ENCODE measurements at regions not wholly inside any gene's neighbourhood (a gene's known extent, or its start where the extent isn't known, plus 50 kb on each side); places are given as distances from the start of the nearest gene placed in this dataset.

DNA sequence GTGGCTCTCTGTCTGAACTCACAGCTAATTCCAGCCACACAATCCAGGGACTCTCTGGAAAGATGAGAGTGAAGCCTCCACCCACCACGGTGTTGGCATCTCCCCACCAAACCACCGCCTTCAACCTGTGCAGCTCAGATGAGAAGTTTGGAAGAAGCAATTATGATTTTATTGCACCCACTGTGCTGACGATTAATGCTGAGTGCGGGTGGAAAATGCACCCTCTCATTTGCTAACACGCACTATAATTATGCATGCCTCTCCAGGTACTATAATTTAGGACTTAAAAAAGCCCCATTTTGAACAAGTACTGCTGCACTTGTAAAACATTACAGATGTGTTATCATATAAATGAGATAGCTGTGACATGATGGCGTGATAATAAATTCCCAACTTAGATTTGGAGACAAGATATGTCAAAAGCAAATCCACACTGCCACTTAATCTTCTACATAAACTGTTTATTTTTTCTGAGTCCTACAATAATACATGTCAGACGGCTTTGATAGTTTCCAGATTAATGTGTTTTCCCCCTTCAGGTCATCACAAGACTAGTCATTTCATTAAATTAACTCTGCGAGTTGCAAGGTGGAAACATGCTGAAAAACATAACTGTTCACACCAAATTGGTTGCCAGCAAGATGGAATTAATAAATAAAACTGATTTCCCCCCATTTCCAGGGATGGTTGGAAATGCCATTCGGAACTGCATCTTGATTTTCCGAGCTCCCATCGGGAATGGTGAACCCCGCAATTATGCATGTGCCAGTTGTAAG is 466.5 kb upstream of the MAF start:
- TF ChIP-seq POLR2A (IDR thresholded peaks at IDR 0.05) = no peak
- TF ChIP-seq, protein P1, sequence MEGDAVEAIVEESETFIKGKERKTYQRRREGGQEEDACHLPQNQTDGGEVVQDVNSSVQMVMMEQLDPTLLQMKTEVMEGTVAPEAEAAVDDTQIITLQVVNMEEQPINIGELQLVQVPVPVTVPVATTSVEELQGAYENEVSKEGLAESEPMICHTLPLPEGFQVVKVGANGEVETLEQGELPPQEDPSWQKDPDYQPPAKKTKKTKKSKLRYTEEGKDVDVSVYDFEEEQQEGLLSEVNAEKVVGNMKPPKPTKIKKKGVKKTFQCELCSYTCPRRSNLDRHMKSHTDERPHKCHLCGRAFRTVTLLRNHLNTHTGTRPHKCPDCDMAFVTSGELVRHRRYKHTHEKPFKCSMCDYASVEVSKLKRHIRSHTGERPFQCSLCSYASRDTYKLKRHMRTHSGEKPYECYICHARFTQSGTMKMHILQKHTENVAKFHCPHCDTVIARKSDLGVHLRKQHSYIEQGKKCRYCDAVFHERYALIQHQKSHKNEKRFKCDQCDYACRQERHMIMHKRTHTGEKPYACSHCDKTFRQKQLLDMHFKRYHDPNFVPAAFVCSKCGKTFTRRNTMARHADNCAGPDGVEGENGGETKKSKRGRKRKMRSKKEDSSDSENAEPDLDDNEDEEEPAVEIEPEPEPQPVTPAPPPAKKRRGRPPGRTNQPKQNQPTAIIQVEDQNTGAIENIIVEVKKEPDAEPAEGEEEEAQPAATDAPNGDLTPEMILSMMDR (IDR thresholded peaks at IDR 0.05) = no peak
- ATAC-seq = no peak
- Histone ChIP-seq H3K27ac (no peak overlapping the region), H3K4me3 (no peak overlapping the region), H3K36me3 (no peaks in the 10 kb centered on the region), H3K27me3 (no peaks in the 10 kb centered on the region), H3K4me1 (peaks cover 0 to 10% (median 0%) of the 10 kb centered on the region in 12 donors), H3K9me3 (peaks cover 0 to 9% (median 0%) of the 10 kb centered on the region in 12 donors)
- intact Hi-C loops (cut with DNase I) = no loop called here
- no peak for DNase-seq
- 88 to 93% (median 90%) methylated on average over 12 of the region's 12 CpGs for WGBS, 4 donors

GRCh38 chr16:80065541-80065940 is 465.0 kb upstream of the MAF start:
- H3K36me3 ChIP-seq = no peaks in the 10 kb centered on the region
- intact Hi-C loops (cut with DNase I) = no loop called here
- no peaks in the 10 kb centered on the region for H3K27me3 ChIP-seq
- ATAC-seq = no peak
- TF ChIP-seq, protein P1 (IDR thresholded peaks at IDR 0.05) = no peak
- peaks cover 0 to 9% (median 0%) of the 10 kb centered on the region in 12 donors for H3K9me3 ChIP-seq
- peaks cover 0 to 10% (median 0%) of the 10 kb centered on the region in 12 donors for H3K4me1 ChIP-seq
- 83 to 90% (median 89%) methylated on average over 3 of the region's 3 CpGs for WGBS, 4 donors
- H3K27ac ChIP-seq = no peak overlapping the region
- no peak for DNase-seq
- H3K4me3 ChIP-seq = no peak overlapping the region

DNA sequence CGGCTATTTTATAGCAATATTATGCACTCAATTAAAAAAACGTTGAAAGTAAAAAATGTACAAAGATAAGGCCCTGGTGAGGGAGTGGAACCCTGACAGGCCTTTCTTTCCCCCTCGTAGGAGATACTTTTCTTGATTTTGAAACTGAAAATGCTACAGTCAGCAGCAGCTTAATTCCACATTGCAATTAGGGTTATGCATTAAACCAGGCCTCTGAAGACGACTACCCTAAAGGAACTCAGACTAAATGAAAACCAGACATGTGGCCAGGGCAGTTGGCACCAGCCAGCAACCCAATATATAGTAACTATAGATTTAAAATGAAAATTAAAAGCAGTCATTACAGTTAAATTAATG is 463.2 kb upstream of the MAF start:
- no peaks in the 10 kb centered on the region for H3K27me3 ChIP-seq
- no peaks in the 10 kb centered on the region for H3K9me3 ChIP-seq
- peak overlapping the region in 4 of 12 donors; percentile 1 to 49 (median 34) for H3K27ac ChIP-seq
- no peak overlapping the region for H3K4me3 ChIP-seq
- WGBS, 4 donors = 58 to 68% (median 62%) methylated on average over 4 of the region's 4 CpGs
- TF ChIP-seq, protein P1 (IDR thresholded peaks at IDR 0.05) = no peak
- TF ChIP-seq POLR2A (IDR thresholded peaks at IDR 0.05) = no peak
- peaks cover 0 to 10% (median 0%) of the 10 kb centered on the region in 12 donors for H3K4me1 ChIP-seq
- ATAC-seq (no peak), DNase-seq (no peak)
- intact Hi-C loops (cut with DNase I) = no loop called here
- H3K36me3 ChIP-seq = no peaks in the 10 kb centered on the region

GRCh38 chr16:80063031-80063712 is 462.6 kb upstream of the MAF start:
- Histone ChIP-seq H3K4me3 (no peak overlapping the region), H3K27me3 (no peaks in the 10 kb centered on the region), H3K4me1 (peaks cover 0 to 14% (median 0%) of the 10 kb centered on the region in 12 donors), H3K9me3 (no peaks in the 10 kb centered on the region), H3K36me3 (no peaks in the 10 kb centered on the region), H3K27ac (peak overlapping the region in 4 of 12 donors; percentile 1 to 49 (median 34))
- WGBS, 4 donors = 62 to 73% (median 68%) methylated on average over 7 of the region's 7 CpGs
- intact Hi-C loops (cut with DNase I) = no loop called here
- peak in 1 of 4 donors; percentile 47 for ATAC-seq
- no peak for DNase-seq
- no peak for TF ChIP-seq POLR2A (IDR thresholded peaks at IDR 0.05)
- TF ChIP-seq, protein P1 (IDR thresholded peaks at IDR 0.05) = no peak
